ENCODE measurements at regions not wholly inside any gene's neighbourhood (a gene's known extent, or its start where the extent isn't known, plus 50 kb on each side); places are given as distances from the start of the nearest gene placed in this dataset.

- no peak for DNase-seq
These were observed 262.4 kb upstream of the MARCKS start for GRCh38 chr6:113594726-113595125.

GRCh38 chr6:113595911-113596376 lies 261.2 kb upstream of the MARCKS start:
- no peak for DNase-seq

- DNase-seq = no peak
These were observed 260.5 kb upstream of the MARCKS start for GRCh38 chr6:113596387-113597230.

- peak; percentile 28 to 42 for DNase-seq
These were observed 259.9 kb upstream of the MARCKS start for GRCh38 chr6:113597231-113597583.

GRCh38 chr6:113598786-113599185 lies 258.4 kb upstream of the MARCKS start:
- DNase-seq = no peak

- no peak for DNase-seq
These were observed 257.7 kb upstream of the MARCKS start for GRCh38 chr6:113599444-113599843.

GRCh38 chr6:113600551-113601339 lies 256.4 kb upstream of the MARCKS start:
- DNase-seq = peak; percentile 80 to 85

GRCh38 chr6:113607821-113608545 lies 249.2 kb upstream of the MARCKS start:
- no peak for DNase-seq

GRCh38 chr6:113610377-113610988 lies 246.7 kb upstream of the MARCKS start:
- no peak for DNase-seq

- DNase-seq = no peak
These were observed 240.4 kb upstream of the MARCKS start for GRCh38 chr6:113616701-113617274.

GRCh38 chr6:113619077-113619476 lies 238.1 kb upstream of the MARCKS start:
- DNase-seq = no peak

GRCh38 chr6:113620386-113620785 lies 236.8 kb upstream of the MARCKS start:
- peak; percentile 15 to 44 for DNase-seq

GRCh38 chr6:113622254-113622653 lies 234.9 kb upstream of the MARCKS start:
- no peak for DNase-seq

GRCh38 chr6:113623129-113623528 lies 234.0 kb upstream of the MARCKS start:
- no peak for DNase-seq

- no peak for DNase-seq
These were observed 231.3 kb upstream of the MARCKS start for GRCh38 chr6:113625850-113626249.

- DNase-seq = no peak
These were observed 230.7 kb upstream of the MARCKS start for GRCh38 chr6:113626475-113626874.

- DNase-seq = no peak
These were observed 229.7 kb upstream of the MARCKS start for GRCh38 chr6:113627480-113627879.

GRCh38 chr6:113629256-113629655 lies 227.9 kb upstream of the MARCKS start:
- DNase-seq = no peak

- DNase-seq = peak; percentile 38 to 81
These were observed 227.0 kb upstream of the MARCKS start for GRCh38 chr6:113629975-113630737.

GRCh38 chr6:113630738-113631535 lies 226.2 kb upstream of the MARCKS start:
- DNase-seq = peak; percentile 86 to 88

- DNase-seq = no peak
These were observed 225.5 kb upstream of the MARCKS start for GRCh38 chr6:113631666-113632065.

Measured in inflammatory macrophage (primary cell).